ENCODE measurements at regions not wholly inside any gene's neighbourhood (a gene's known extent, or its start where the extent isn't known, plus 50 kb on each side); places are given as distances from the start of the nearest gene placed in this dataset.

DNA sequence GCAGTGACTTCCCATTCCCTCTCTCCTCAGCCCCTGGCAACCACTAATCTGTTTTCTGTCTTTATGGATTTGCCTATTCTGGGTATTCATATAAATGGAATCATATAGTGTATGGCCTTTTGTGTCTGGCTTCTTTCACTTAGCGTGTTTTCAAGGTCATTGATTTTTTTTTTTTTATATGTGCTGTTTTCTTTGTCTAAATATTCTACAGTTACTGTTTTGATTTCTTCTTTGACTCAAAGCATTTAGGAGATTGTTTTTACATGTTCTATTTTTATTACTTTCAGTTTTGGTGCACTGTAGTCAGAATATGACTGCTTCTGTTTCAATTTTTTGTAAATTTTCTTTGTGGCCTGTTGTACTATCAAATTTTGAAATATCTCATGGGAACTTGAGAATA, 71.9 kb upstream of the RNU6-1 start:
- Histone ChIP-seq H3K27me3 (ENCODE audit: control insufficient read depth, insufficient read depth, low read length) (no peaks in the 10 kb centered on the region), H3K4me1 (ENCODE audit: control insufficient read depth, insufficient read depth, low read length) (peaks cover 28% of the 10 kb centered on the region), H3K4me3 (ENCODE audit: low read depth in 2 of 2, low read length in 2 of 2) (no peak overlapping the region), H3K9me3 (ENCODE audit: control insufficient read depth, insufficient read depth, low read depth, low read length) (peaks cover 11% of the 10 kb centered on the region; the same call in 1 of the 2 replicates), H3K27ac (ENCODE audit: low read length) (peak overlapping the region; percentile 23; the same call in 1 of the 2 replicates), H3K36me3 (ENCODE audit: control insufficient read depth, insufficient read depth, low read length) (no peaks in the 10 kb centered on the region)
- POLR2A ChIA-PET = no interaction called here
- TF ChIP-seq, protein P1, sequence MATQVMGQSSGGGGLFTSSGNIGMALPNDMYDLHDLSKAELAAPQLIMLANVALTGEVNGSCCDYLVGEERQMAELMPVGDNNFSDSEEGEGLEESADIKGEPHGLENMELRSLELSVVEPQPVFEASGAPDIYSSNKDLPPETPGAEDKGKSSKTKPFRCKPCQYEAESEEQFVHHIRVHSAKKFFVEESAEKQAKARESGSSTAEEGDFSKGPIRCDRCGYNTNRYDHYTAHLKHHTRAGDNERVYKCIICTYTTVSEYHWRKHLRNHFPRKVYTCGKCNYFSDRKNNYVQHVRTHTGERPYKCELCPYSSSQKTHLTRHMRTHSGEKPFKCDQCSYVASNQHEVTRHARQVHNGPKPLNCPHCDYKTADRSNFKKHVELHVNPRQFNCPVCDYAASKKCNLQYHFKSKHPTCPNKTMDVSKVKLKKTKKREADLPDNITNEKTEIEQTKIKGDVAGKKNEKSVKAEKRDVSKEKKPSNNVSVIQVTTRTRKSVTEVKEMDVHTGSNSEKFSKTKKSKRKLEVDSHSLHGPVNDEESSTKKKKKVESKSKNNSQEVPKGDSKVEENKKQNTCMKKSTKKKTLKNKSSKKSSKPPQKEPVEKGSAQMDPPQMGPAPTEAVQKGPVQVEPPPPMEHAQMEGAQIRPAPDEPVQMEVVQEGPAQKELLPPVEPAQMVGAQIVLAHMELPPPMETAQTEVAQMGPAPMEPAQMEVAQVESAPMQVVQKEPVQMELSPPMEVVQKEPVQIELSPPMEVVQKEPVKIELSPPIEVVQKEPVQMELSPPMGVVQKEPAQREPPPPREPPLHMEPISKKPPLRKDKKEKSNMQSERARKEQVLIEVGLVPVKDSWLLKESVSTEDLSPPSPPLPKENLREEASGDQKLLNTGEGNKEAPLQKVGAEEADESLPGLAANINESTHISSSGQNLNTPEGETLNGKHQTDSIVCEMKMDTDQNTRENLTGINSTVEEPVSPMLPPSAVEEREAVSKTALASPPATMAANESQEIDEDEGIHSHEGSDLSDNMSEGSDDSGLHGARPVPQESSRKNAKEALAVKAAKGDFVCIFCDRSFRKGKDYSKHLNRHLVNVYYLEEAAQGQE (IDR thresholded peaks at IDR 0.05; ENCODE audit: insufficient read depth in 1 of 2, low read depth in 2 of 2, low read length in 1 of 2) = no peak
- TF ChIP-seq SIN3A (IDR thresholded peaks at IDR 0.05; ENCODE audit: borderline replicate concordance, insufficient read depth, low read depth, low read length) (no peak), POLR2AphosphoS5 (IDR thresholded peaks at IDR 0.05; ENCODE audit: low read depth, low read length) (no peak), TCF7L2 (IDR thresholded peaks at IDR 0.05; ENCODE audit: low read depth, low read length) (no peak)
- TF ChIP-seq, protein P2, sequence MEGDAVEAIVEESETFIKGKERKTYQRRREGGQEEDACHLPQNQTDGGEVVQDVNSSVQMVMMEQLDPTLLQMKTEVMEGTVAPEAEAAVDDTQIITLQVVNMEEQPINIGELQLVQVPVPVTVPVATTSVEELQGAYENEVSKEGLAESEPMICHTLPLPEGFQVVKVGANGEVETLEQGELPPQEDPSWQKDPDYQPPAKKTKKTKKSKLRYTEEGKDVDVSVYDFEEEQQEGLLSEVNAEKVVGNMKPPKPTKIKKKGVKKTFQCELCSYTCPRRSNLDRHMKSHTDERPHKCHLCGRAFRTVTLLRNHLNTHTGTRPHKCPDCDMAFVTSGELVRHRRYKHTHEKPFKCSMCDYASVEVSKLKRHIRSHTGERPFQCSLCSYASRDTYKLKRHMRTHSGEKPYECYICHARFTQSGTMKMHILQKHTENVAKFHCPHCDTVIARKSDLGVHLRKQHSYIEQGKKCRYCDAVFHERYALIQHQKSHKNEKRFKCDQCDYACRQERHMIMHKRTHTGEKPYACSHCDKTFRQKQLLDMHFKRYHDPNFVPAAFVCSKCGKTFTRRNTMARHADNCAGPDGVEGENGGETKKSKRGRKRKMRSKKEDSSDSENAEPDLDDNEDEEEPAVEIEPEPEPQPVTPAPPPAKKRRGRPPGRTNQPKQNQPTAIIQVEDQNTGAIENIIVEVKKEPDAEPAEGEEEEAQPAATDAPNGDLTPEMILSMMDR (IDR thresholded peaks at IDR 0.05) = no peak
- no TSS peak for BruUV-seq (replicated peaks)
- ATAC-seq = no peak
- no peak for DNase-seq (ENCODE audit: low read depth, low spot score)
- intact Hi-C loops (cut with micrococcal nuclease; ENCODE audit: unreplicated experiment) (no loop called here), in situ Hi-C loops (cut with HindIII; ENCODE audit: low pct_unique_long_range_greater_than_20kb, low sequenced_read_pairs) (no loop called here)
- CTCF ChIA-PET = no interaction called here

DNA sequence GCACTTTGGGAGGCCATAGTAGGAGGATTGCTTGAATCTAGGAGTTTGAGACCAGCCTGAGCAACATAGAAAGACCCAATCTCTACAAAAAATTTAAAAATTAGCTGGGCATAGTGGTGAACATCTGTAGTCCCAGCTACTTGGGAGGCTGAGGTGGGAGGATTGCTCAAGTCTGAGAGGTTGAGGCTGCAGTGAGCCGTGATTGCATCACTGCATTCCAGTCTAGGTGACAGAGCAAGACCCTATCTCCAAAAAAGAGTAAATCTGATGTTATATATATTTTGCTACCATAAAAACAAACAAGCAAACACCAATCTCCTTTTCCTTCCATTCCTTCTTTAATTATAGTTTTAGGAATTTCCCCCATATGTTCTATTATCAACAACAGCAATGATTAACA, 74.2 kb upstream of the RNU6-1 start:
- Histone ChIP-seq H3K4me3 (ENCODE audit: low read depth in 2 of 2, low read length in 2 of 2) (no peak overlapping the region), H3K9me3 (ENCODE audit: control insufficient read depth, insufficient read depth, low read depth, low read length) (peaks cover 17% of the 10 kb centered on the region; the same call in 1 of the 2 replicates), H3K4me1 (ENCODE audit: control insufficient read depth, insufficient read depth, low read length) (peaks cover 35% of the 10 kb centered on the region), H3K27ac (ENCODE audit: low read length) (peak overlapping the region; percentile 99), H3K36me3 (ENCODE audit: control insufficient read depth, insufficient read depth, low read length) (no peaks in the 10 kb centered on the region), H3K27me3 (ENCODE audit: control insufficient read depth, insufficient read depth, low read length) (no peaks in the 10 kb centered on the region)
- no peak for TF ChIP-seq SIN3A (IDR thresholded peaks at IDR 0.05; ENCODE audit: borderline replicate concordance, insufficient read depth, low read depth, low read length)
- TF ChIP-seq, protein P2 (IDR thresholded peaks at IDR 0.05) = no peak
- POLR2A ChIA-PET = no interaction called here
- BruUV-seq (replicated peaks) = no TSS peak
- in situ Hi-C loops (cut with HindIII; ENCODE audit: low pct_unique_long_range_greater_than_20kb, low sequenced_read_pairs) (no loop called here), intact Hi-C loops (cut with micrococcal nuclease; ENCODE audit: unreplicated experiment) (no loop called here)
- CTCF ChIA-PET = no interaction called here
- ATAC-seq (no peak), DNase-seq (ENCODE audit: low read depth, low spot score) (no peak)

Measured in Panc1 (cell line).